ENCODE measurements at regions not wholly inside any gene's neighbourhood (a gene's known extent, or its start where the extent isn't known, plus 50 kb on each side); places are given as distances from the start of the nearest gene placed in this dataset.

DNA sequence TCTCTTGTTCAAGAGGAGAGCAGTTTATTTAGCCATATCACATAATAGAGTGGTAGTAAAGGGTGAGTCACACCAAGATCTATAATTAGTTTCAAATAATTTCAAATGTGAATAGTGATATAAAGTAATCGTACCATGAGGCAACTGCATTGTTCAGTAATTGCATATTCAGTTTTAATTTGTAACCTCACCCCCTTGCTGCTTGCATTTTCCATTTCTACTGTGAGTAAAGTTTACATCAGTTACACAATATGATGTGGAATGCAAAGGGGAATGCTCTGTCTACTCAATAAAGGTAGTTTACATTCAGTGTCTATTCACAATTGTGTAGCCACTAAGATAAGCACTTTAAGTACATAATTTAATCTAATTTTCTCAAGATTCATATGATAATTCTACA is 1695.7 kb upstream of the SPRY2 start:
- ChIA-PET CTCF (no interaction called here), POLR2A (no interaction called here)
- TF ChIP-seq ELF4 (IDR thresholded peaks at IDR 0.05) (no peak), FOXA1 (IDR thresholded peaks at IDR 0.05) (peak; percentile 19; the same call in 1 of the 2 replicates)
- no peak for DNase-seq (ENCODE audit: extremely low spot score)

DNA sequence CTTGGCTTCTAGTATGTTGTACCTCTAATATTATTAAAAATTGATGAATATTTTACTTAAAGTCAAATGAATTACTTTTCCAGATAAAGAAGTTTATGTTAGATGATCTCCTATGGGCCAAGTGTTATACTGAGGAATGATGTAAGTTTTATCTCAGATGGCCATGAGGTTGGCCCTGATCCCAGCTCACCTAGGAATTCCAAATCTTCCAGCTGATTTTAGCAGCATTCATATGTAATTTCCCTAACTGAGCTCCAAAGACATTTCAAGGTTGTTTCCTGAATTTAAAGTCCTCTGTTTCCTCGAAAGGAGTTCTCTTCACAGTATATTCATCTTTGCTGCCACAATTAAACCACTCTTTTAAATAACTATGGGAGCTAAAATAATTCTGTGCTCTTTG is 1670.4 kb upstream of the SPRY2 start:
- TF ChIP-seq SP1 (IDR thresholded peaks at IDR 0.05) (no peak), FOXK2 (IDR thresholded peaks at IDR 0.05) (no peak), TARDBP (IDR thresholded peaks at IDR 0.05) (no peak), SUZ12 (IDR thresholded peaks at IDR 0.05) (no peak), ARNT (IDR thresholded peaks at IDR 0.05) (no peak), FOXA1 (IDR thresholded peaks at IDR 0.05) (no peak), CTBP1 (IDR thresholded peaks at IDR 0.05; ENCODE audit: borderline replicate concordance) (no peak), ELF4 (IDR thresholded peaks at IDR 0.05) (no peak), FOXM1 (IDR thresholded peaks at IDR 0.05; ENCODE audit: borderline replicate concordance) (no peak), L3MBTL2 (conservative IDR thresholded peaks at IDR 0.05) (no peak), NFRKB (IDR thresholded peaks at IDR 0.05) (no peak), LEF1 (IDR thresholded peaks at IDR 0.05; ENCODE audit: borderline replicate concordance) (no peak), BHLHE40 (IDR thresholded peaks at IDR 0.05; ENCODE audit: borderline replicate concordance) (no peak), ZNF384 (IDR thresholded peaks at IDR 0.05) (no peak), HDGF (IDR thresholded peaks at IDR 0.05; ENCODE audit: borderline replicate concordance) (no peak)
- TF ChIP-seq, protein P1, sequence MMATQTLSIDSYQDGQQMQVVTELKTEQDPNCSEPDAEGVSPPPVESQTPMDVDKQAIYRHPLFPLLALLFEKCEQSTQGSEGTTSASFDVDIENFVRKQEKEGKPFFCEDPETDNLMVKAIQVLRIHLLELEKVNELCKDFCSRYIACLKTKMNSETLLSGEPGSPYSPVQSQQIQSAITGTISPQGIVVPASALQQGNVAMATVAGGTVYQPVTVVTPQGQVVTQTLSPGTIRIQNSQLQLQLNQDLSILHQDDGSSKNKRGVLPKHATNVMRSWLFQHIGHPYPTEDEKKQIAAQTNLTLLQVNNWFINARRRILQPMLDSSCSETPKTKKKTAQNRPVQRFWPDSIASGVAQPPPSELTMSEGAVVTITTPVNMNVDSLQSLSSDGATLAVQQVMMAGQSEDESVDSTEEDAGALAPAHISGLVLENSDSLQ (IDR thresholded peaks at IDR 0.05), result no peak
- ChIA-PET CTCF (no interaction called here), POLR2A (no interaction called here)
- DNase-seq (ENCODE audit: extremely low spot score), result no peak

- no peak for DNase-seq (ENCODE audit: extremely low spot score)
- ChIA-PET POLR2A (no interaction called here), CTCF (no interaction called here)
- TF ChIP-seq SUZ12 (IDR thresholded peaks at IDR 0.05), result no peak
- no peak for TF ChIP-seq TARDBP (IDR thresholded peaks at IDR 0.05)
- TF ChIP-seq SP1 (IDR thresholded peaks at IDR 0.05), result no peak
- TF ChIP-seq FOXA1 (IDR thresholded peaks at IDR 0.05), result no peak
- TF ChIP-seq ZNF384 (IDR thresholded peaks at IDR 0.05), result no peak
- no peak for TF ChIP-seq L3MBTL2 (conservative IDR thresholded peaks at IDR 0.05)
- no peak for TF ChIP-seq ELF4 (IDR thresholded peaks at IDR 0.05)
- TF ChIP-seq LEF1 (IDR thresholded peaks at IDR 0.05; ENCODE audit: borderline replicate concordance), result no peak
- TF ChIP-seq NFRKB (IDR thresholded peaks at IDR 0.05), result no peak
Observed at GRCh38 chr13:82010780-82011179, 1669.9 kb upstream of the SPRY2 start.

- DNase-seq (ENCODE audit: extremely low spot score), result no peak
- POLR2A ChIA-PET, result no interaction called here
- CTCF ChIA-PET, result no interaction called here
- TF ChIP-seq NFRKB (IDR thresholded peaks at IDR 0.05), result no peak
- TF ChIP-seq CTBP1 (IDR thresholded peaks at IDR 0.05; ENCODE audit: borderline replicate concordance), result 0 out of 2 replicates have a peak, but pooled peaks have one; percentile 58
- no peak for TF ChIP-seq LEF1 (IDR thresholded peaks at IDR 0.05; ENCODE audit: borderline replicate concordance)
- no peak for TF ChIP-seq ELF4 (IDR thresholded peaks at IDR 0.05)
- no peak for TF ChIP-seq BHLHE40 (IDR thresholded peaks at IDR 0.05; ENCODE audit: borderline replicate concordance)
- peak; percentile 90 for TF ChIP-seq ARNT (IDR thresholded peaks at IDR 0.05)
- no peak for TF ChIP-seq L3MBTL2 (conservative IDR thresholded peaks at IDR 0.05)
- 0 out of 2 replicates have a peak, but pooled peaks have one; percentile 12 for TF ChIP-seq FOXA1 (IDR thresholded peaks at IDR 0.05)
- TF ChIP-seq, protein P1 (IDR thresholded peaks at IDR 0.05), result 0 out of 2 replicates have a peak, but pooled peaks have one; percentile 26
- no peak for TF ChIP-seq SUZ12 (IDR thresholded peaks at IDR 0.05)
- TF ChIP-seq FOXK2 (IDR thresholded peaks at IDR 0.05), result no peak
- peak; percentile 90 for TF ChIP-seq ZNF384 (IDR thresholded peaks at IDR 0.05)
- no peak for TF ChIP-seq FOXM1 (IDR thresholded peaks at IDR 0.05; ENCODE audit: borderline replicate concordance)
- TF ChIP-seq TARDBP (IDR thresholded peaks at IDR 0.05), result no peak
- TF ChIP-seq HDGF (IDR thresholded peaks at IDR 0.05; ENCODE audit: borderline replicate concordance), result no peak
- no peak for TF ChIP-seq SP1 (IDR thresholded peaks at IDR 0.05)
Observed at GRCh38 chr13:82002710-82003109, 1661.8 kb upstream of the SPRY2 start.

DNA sequence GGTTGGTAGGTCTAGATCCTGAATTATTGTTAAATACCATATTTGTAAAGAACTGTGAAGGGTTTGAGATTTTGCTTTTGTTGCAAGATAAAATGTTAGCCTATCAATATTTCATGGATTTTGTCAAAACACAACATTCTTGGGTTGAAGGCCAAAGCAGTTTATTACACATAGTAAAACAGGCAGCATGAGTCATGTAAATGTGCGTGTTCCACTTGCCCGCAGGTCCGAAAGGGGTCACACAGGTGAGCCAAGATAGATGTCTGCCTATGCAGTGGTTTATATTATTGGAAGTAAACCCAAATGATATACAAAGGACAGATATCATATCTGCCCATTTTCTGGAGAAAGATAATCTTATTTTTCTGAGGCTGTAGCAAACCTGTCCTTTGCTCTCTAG is 1654.4 kb upstream of the SPRY2 start:
- CTCF ChIA-PET, result no interaction called here
- POLR2A ChIA-PET, result no interaction called here
- no peak for TF ChIP-seq TARDBP (IDR thresholded peaks at IDR 0.05)
- DNase-seq (ENCODE audit: extremely low spot score), result no peak

- POLR2A ChIA-PET, result no interaction called here
- CTCF ChIA-PET, result no interaction called here
- TF ChIP-seq SP1 (IDR thresholded peaks at IDR 0.05) (no peak), ELF4 (IDR thresholded peaks at IDR 0.05) (no peak), ZNF384 (IDR thresholded peaks at IDR 0.05) (no peak), TARDBP (IDR thresholded peaks at IDR 0.05) (no peak), LEF1 (IDR thresholded peaks at IDR 0.05; ENCODE audit: borderline replicate concordance) (no peak), FOXA1 (IDR thresholded peaks at IDR 0.05) (no peak), NFRKB (IDR thresholded peaks at IDR 0.05) (no peak), FOXM1 (IDR thresholded peaks at IDR 0.05; ENCODE audit: borderline replicate concordance) (no peak), SUZ12 (IDR thresholded peaks at IDR 0.05) (no peak), ARNT (IDR thresholded peaks at IDR 0.05) (no peak), CTBP1 (IDR thresholded peaks at IDR 0.05; ENCODE audit: borderline replicate concordance) (no peak), BHLHE40 (IDR thresholded peaks at IDR 0.05; ENCODE audit: borderline replicate concordance) (no peak)
- no peak for DNase-seq (ENCODE audit: extremely low spot score)
Observed at GRCh38 chr13:81990652-81991051, 1649.7 kb upstream of the SPRY2 start.

GRCh38 chr13:81988567-81988966 is 1647.6 kb upstream of the SPRY2 start:
- TF ChIP-seq SP1 (IDR thresholded peaks at IDR 0.05) (no peak), TARDBP (IDR thresholded peaks at IDR 0.05) (no peak), SUZ12 (IDR thresholded peaks at IDR 0.05) (no peak), BHLHE40 (IDR thresholded peaks at IDR 0.05; ENCODE audit: borderline replicate concordance) (no peak), ARNT (IDR thresholded peaks at IDR 0.05) (no peak), ELF4 (IDR thresholded peaks at IDR 0.05) (no peak), HDGF (IDR thresholded peaks at IDR 0.05; ENCODE audit: borderline replicate concordance) (no peak), CTBP1 (IDR thresholded peaks at IDR 0.05; ENCODE audit: borderline replicate concordance) (no peak), FOXM1 (IDR thresholded peaks at IDR 0.05; ENCODE audit: borderline replicate concordance) (no peak), NFRKB (IDR thresholded peaks at IDR 0.05) (no peak), FOXK2 (IDR thresholded peaks at IDR 0.05) (no peak), L3MBTL2 (conservative IDR thresholded peaks at IDR 0.05) (no peak), LEF1 (IDR thresholded peaks at IDR 0.05; ENCODE audit: borderline replicate concordance) (no peak), FOXA1 (IDR thresholded peaks at IDR 0.05) (no peak), ZNF384 (IDR thresholded peaks at IDR 0.05) (no peak)
- TF ChIP-seq, protein P1 (IDR thresholded peaks at IDR 0.05), result no peak
- ChIA-PET CTCF (no interaction called here), POLR2A (no interaction called here)
- no peak for DNase-seq (ENCODE audit: extremely low spot score)
